22Rv1 (cell line): ENCODE measurements at regions not wholly inside any gene's neighbourhood (a gene's known extent, or its start where the extent isn't known, plus 50 kb on each side); places are given as distances from the start of the nearest gene placed in this dataset.
"Not testable (repeated sequence)": the region's sequence is repeated elsewhere in the genome, so short reads cannot be mapped to it uniquely, and the experiment has no call there.

Source experiments
- ZFX ChIP-seq: fragments of 450-650 bp; IDR thresholded peaks from 2 replicates; pipeline ENCODE4 v1.6.1; 2017; ENCODE audit warnings: antibody characterized with exemption, borderline replicate concordance
- TF ChIP-seq, protein P1 (sequence below): fragments of 450-650 bp; IDR thresholded peaks from 2 replicates; pipeline ENCODE4 v1.5.1; 2017; ENCODE audit warnings: mild to moderate bottlenecking

DNA sequence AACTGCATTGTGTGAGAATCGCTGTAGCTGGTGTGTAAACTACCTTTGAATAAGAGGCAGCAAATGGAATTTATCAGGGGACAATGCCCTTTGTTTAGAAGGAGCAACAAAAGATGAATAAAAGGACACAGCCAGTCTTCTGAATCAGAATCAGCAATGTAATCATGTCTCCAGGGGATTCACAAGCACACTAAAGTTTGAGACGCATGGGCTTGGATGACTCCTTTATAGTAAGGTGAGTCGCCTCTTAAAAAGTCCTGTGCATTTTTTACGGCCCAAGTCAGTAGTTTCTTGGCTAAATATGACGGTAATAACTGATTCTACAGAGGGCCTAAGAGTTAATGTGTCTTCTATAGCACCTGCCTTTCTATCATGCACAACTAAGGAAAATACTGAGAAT lies 113.6 kb upstream of the NUDT12 start:
- TF ChIP-seq, protein P1, sequence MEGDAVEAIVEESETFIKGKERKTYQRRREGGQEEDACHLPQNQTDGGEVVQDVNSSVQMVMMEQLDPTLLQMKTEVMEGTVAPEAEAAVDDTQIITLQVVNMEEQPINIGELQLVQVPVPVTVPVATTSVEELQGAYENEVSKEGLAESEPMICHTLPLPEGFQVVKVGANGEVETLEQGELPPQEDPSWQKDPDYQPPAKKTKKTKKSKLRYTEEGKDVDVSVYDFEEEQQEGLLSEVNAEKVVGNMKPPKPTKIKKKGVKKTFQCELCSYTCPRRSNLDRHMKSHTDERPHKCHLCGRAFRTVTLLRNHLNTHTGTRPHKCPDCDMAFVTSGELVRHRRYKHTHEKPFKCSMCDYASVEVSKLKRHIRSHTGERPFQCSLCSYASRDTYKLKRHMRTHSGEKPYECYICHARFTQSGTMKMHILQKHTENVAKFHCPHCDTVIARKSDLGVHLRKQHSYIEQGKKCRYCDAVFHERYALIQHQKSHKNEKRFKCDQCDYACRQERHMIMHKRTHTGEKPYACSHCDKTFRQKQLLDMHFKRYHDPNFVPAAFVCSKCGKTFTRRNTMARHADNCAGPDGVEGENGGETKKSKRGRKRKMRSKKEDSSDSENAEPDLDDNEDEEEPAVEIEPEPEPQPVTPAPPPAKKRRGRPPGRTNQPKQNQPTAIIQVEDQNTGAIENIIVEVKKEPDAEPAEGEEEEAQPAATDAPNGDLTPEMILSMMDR = not testable (repeated sequence)
- TF ChIP-seq ZFX = not testable (repeated sequence)
